Neural cell (in vitro differentiated cells): ENCODE measurements at regions not wholly inside any gene's neighbourhood (a gene's known extent, or its start where the extent isn't known, plus 50 kb on each side); places are given as distances from the start of the nearest gene placed in this dataset.

ENCODE experiments used
- CTCF ChIP-seq: fragments of 450-650 bp; IDR thresholded peaks from 2 replicates; pipeline ENCODE4 v1.5.1; 2014; ENCODE audit warnings: antibody characterized with exemption, mild to moderate bottlenecking, moderate library complexity; ENCODE audit not compliant: poor library complexity, severe bottlenecking
- MXI1 ChIP-seq: fragments of 450-650 bp; conservative IDR thresholded peaks from 2 replicates; pipeline ENCODE4 v1.6.1; 2014; ENCODE audit warnings: antibody characterized with exemption, mild to moderate bottlenecking; ENCODE audit not compliant: poor library complexity, severe bottlenecking

GRCh38 chr22:22982616-22983015, 87.7 kb upstream of the GNAZ start:
- TF ChIP-seq CTCF: no peak
- TF ChIP-seq MXI1: no peak
